Fibroblast of the aortic adventitia (primary cell): ENCODE measurements at regions not wholly inside any gene's neighbourhood (a gene's known extent, or its start where the extent isn't known, plus 50 kb on each side); places are given as distances from the start of the nearest gene placed in this dataset.

Experiments
- DNase-seq: peaks from one replicate; pipeline ENCODE4 v3.0.0-alpha.2; 2010; ENCODE audit warnings: low read depth
- H3K4me3 ChIP-seq: 2 replicates; pipeline ENCODE4 v1.5.1; 2011; ENCODE audit warnings: low read depth, mild to moderate bottlenecking, control low read depth, low read length, moderate library complexity
- CTCF ChIP-seq: IDR thresholded peaks from 2 replicates; pipeline ENCODE4 v1.5.1; 2011; ENCODE audit warnings: mild to moderate bottlenecking, low read length, control low read depth, inconsistent platforms; ENCODE audit not compliant: insufficient read depth

DNA sequence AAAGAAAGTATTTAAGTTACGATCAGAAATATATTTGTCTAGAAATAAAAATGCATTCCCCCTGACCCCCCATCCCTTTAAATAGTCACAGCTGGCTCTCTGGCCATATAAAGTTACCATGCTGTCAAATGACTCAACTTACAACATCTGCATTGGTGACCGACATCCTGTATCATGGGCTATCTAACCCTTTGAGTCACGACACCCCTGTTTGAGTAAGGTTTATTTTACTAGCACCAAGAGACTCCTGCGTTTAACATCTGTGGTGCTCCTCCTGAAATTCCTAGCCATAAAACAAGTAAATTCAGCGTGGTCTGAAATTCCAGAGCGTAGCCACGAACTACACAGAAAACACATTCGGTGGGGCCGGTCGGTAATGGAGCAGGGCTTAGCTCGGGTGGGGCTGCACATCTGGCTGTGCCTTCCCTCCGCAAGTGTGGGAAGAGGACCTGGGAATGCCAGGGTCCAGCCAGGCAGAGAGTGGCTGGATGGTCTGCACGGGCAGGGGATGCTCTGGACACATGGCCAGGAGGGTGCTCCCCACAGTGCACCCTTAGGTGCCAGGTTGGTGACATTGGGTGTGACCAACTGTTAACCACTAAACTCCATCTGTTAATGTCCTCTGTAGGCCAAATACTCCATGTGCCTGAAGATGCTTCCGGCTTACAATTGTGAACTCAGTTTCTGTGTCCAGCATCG lies 53.0 kb upstream of the CLDN14 start:
- TF ChIP-seq CTCF, result no peak
- DNase-seq, result no peak
- no peak overlapping the region for H3K4me3 ChIP-seq

- TF ChIP-seq CTCF, result no peak
- no peak for DNase-seq
- no peak overlapping the region for H3K4me3 ChIP-seq
Measured at GRCh38 chr21:36533468-36533848, 53.5 kb upstream of the CLDN14 start.

DNA sequence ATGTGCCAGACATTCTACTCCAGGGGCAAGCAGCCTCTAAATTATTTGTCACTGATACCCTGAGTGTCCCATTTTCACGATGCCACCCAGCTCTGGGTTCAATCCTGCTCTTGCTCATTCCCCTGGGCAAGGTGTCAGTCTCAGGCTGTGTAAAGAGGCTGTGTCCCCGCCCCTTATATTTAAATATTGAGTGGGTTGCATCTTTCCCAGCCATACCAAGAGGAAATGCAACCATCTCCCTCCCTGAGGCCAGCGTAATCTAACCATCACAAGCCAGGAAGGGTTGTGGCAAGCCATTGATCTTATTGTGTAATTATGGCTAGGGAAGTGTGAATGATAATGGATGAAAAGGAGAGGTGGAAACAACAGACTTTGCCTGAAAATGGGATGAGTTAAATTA lies 54.7 kb upstream of the CLDN14 start:
- no peak overlapping the region for H3K4me3 ChIP-seq
- no peak for DNase-seq
- no peak for TF ChIP-seq CTCF

GRCh38 chr21:36535618-36536241 lies 55.8 kb upstream of the CLDN14 start:
- no peak for TF ChIP-seq CTCF
- no peak for DNase-seq
- no peak overlapping the region for H3K4me3 ChIP-seq

GRCh38 chr21:36538761-36539160 lies 58.8 kb upstream of the CLDN14 start:
- no peak overlapping the region for H3K4me3 ChIP-seq

DNA sequence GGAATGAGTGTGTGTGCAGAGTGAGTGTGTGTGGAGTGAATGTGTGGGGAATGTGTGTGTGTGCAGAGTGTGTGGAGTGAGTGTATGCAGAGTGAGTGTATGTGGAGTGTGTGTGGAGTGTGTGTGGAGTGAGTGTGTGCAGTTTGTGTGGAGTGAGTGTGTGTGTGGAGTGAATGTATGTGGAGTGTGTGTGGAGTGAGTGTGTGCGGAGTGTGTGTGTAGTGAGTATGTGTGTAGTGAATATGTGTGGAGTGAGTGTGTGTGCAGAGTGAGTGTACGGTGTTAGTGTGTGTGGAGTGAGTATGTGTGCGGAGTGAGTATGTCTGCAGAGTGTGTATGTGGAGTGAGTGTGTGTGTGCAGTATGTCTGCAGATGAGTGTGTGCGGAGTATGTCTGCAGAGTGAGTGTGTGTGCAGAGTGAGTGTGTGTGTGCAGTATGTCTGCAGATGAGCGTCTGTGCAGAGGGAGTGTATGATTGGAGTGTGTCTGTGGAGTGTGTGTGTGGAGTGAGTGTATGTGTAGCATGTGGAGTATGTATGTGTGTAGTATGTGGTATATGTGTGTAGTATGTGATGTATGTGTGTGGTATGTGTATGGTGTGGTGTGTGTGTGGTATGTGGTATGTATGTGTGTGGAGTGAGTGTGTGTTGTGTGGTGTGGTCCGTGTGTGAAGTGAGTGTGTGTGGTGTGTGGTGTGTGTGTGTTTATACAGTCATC lies 59.7 kb upstream of the CLDN14 start:
- TF ChIP-seq CTCF, result no peak
- H3K4me3 ChIP-seq, result no peak overlapping the region
- no peak for DNase-seq

More at GRCh38 chr21:36538761-36539160, 58.8 kb upstream of the CLDN14 start:
- DNase-seq, result no peak
- no peak for TF ChIP-seq CTCF
